Tibial artery (tissue), 4 donors: ENCODE measurements at regions not wholly inside any gene's neighbourhood (a gene's known extent, or its start where the extent isn't known, plus 50 kb on each side); places are given as distances from the start of the nearest gene placed in this dataset.

Experiments used
- DNase-seq, 2 donors: peaks; one replicate each; pipeline ENCODE4 v3.0.0-alpha.2; 2019
- H3K27ac ChIP-seq, 2 donors: fragments of 200-600 bp; sonication (generic) in 1 of 2; 1 replicate in 1 of 2; 2 replicates in 1 of 2; pipeline ENCODE4 v1.5.1; 2018 to 2019; ENCODE audit warnings: mild to moderate bottlenecking in 1 of 2
- H3K27me3 ChIP-seq, 2 donors: fragments of 200-600 bp; sonication (generic) in 1 of 2; one replicate each; pipeline versions ENCODE4 v1.5.1 to v1.6.0; 2016 to 2019
- H3K36me3 ChIP-seq, 3 donors: fragments of 200-600 bp; sonication (generic) in 2 of 3; one replicate each; pipeline ENCODE4 v1.5.1; 2016 to 2019; ENCODE audit warnings: mild to moderate bottlenecking in 2 of 3
- H3K4me1 ChIP-seq, 4 donors: fragments of 200-600 bp; sonication (generic) in 2 of 4; 1 replicate in 3 of 4; 2 replicates in 1 of 4; pipeline ENCODE4 v1.5.1; 2016 to 2019
- H3K4me3 ChIP-seq, 2 donors: fragments of 200-600 bp; sonication (generic) in 1 of 2; 1 replicate in 1 of 2; 2 replicates in 1 of 2; pipeline ENCODE4 v1.5.1; 2018 to 2019; ENCODE audit warnings: mild to moderate bottlenecking in 2 of 2
- H3K9me3 ChIP-seq, 3 donors: fragments of 200-600 bp; sonication (generic) in 1 of 3; one replicate each; pipeline ENCODE4 v1.5.1; 2016 to 2019
- intact Hi-C: fragments of 100-400 bp; cut with DNase I; formaldehyde crosslinking; loops from one replicate; pipeline ENCODE4 v1.15.0; 2023; ENCODE audit warnings: low total_unique reads
- TF ChIP-seq, protein P1 (sequence below), 2 experiments: fragments of 200-600 bp in 1 of 2; fragments of 450-650 bp in 1 of 2; IDR thresholded peaks; one replicate each; pipeline ENCODE4 v1.5.1; 2017 to 2019; ENCODE audit warnings: antibody characterized with exemption in 2 of 2, mild to moderate bottlenecking in 1 of 2, moderate library complexity in 1 of 2

DNA sequence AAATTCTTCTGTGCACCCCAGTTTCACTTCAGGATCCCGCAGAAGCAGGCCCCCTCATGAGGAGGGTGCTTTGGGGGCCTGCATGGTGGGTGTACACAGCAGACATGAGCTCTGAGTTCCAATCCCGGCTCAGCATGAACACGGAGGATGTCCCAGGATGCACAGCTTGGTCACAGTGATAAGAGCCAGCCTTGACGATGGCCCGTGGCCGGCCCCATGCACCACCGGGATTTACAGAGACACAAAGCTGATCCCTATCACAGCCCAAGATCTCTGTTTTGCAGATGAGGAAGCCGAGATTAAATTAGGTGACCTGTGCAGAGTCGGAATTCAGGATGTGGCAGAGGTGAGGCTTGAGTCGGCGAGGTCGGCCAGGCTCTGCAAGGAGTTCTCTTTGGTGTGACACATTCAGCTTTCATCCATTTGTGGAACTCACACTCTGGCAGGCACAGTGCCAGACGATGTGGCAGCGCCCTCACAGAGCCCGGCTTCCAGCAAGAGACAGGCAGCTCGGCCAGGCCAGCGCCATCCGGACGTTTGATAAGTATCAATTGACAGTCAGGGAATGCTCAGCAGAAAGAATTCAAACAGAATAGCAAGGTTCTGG lies 456.3 kb upstream of the MYT1L start:
- no peaks in the 10 kb centered on the region for H3K4me1 ChIP-seq
- no peaks in the 10 kb centered on the region for H3K9me3 ChIP-seq
- H3K27me3 ChIP-seq: peaks cover 0 to 11% of the 10 kb centered on the region in 2 donors
- H3K27ac ChIP-seq: no peak overlapping the region
- DNase-seq: peak in 1 of 2 donors; percentile 37
- H3K4me3 ChIP-seq: no peak overlapping the region
- TF ChIP-seq, protein P1, sequence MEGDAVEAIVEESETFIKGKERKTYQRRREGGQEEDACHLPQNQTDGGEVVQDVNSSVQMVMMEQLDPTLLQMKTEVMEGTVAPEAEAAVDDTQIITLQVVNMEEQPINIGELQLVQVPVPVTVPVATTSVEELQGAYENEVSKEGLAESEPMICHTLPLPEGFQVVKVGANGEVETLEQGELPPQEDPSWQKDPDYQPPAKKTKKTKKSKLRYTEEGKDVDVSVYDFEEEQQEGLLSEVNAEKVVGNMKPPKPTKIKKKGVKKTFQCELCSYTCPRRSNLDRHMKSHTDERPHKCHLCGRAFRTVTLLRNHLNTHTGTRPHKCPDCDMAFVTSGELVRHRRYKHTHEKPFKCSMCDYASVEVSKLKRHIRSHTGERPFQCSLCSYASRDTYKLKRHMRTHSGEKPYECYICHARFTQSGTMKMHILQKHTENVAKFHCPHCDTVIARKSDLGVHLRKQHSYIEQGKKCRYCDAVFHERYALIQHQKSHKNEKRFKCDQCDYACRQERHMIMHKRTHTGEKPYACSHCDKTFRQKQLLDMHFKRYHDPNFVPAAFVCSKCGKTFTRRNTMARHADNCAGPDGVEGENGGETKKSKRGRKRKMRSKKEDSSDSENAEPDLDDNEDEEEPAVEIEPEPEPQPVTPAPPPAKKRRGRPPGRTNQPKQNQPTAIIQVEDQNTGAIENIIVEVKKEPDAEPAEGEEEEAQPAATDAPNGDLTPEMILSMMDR (IDR thresholded peaks at IDR 0.05): no peak
- H3K36me3 ChIP-seq: no peaks in the 10 kb centered on the region
- intact Hi-C loops: no loop called here

DNA sequence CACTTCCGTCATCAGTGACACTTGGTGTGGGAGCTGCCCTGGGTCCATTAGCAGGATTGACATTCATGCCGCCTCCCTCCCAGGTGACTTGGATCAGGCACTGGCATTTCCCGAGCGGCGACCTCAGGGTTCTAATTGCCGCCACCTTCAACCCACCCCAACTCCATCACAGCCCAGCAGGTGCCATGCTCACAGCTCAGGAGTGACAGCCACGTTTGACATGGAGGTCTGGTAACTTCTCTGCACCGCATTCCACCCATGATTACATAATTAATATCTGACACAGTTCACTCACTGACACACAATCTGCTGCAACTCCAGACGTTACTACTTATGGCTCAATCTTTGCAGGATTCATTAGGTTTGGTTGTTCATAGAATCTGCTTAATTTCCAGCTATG lies 450.9 kb upstream of the MYT1L start:
- intact Hi-C loops: no loop called here
- no peak for DNase-seq
- Histone ChIP-seq H3K27ac (no peak overlapping the region), H3K9me3 (peaks cover 0 to 13% (median 0%) of the 10 kb centered on the region in 3 donors), H3K36me3 (no peaks in the 10 kb centered on the region), H3K4me3 (no peak overlapping the region), H3K27me3 (peaks cover 0 to 8% of the 10 kb centered on the region in 2 donors), H3K4me1 (no peaks in the 10 kb centered on the region)
- TF ChIP-seq, protein P1 (IDR thresholded peaks at IDR 0.05): no peak

DNA sequence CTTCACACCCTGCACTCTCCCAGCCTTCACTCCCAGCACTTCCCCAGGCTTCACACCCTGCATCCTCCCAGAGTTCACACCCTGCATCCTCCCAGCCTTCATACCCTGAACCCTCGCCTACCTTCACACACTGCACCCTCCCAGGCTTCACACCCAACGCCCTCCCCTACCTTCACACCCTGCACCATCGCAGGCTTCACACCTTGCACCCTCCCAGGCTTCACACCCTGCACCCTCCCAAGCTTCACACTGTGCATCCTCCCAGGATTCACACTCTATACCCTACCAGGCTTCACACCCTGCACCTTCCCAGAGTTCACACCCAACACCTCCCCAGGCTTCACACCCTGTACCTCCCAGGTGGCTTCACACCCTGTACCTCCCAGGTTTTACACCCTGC lies 448.7 kb upstream of the MYT1L start:
- intact Hi-C loops: no loop called here

DNA sequence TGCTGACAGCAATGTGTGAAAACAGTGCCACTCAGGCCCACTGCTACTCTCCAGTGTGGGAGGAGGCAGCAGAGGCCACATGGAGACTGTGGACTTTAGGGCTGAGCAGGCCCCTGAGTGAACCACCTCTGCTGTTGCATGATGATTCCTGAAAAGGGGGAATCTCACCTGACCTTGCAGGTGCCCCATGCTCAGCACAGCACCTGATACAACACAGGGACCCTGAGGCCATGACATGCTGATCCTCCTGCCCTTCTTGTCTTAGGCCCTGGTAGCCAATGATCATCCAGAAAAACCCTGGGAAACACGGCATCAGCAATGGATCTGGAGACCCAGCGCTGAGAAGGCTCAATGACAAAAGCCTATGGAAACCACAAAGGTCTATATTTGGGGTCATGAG lies 446.8 kb upstream of the MYT1L start:
- no peaks in the 10 kb centered on the region for H3K27me3 ChIP-seq
- intact Hi-C loops: no loop called here

More for the DNA sequence above, 448.7 kb upstream of the MYT1L start:
- no peaks in the 10 kb centered on the region for H3K36me3 ChIP-seq
- TF ChIP-seq, protein P1 (IDR thresholded peaks at IDR 0.05): no peak
- no peak overlapping the region for H3K27ac ChIP-seq
- peaks cover 0 to 8% of the 10 kb centered on the region in 2 donors for H3K27me3 ChIP-seq
- no peaks in the 10 kb centered on the region for H3K4me1 ChIP-seq
- DNase-seq: peak in 1 of 2 donors; percentile 20
- no peak overlapping the region for H3K4me3 ChIP-seq
- H3K9me3 ChIP-seq: peaks cover 0 to 13% (median 0%) of the 10 kb centered on the region in 3 donors

DNA sequence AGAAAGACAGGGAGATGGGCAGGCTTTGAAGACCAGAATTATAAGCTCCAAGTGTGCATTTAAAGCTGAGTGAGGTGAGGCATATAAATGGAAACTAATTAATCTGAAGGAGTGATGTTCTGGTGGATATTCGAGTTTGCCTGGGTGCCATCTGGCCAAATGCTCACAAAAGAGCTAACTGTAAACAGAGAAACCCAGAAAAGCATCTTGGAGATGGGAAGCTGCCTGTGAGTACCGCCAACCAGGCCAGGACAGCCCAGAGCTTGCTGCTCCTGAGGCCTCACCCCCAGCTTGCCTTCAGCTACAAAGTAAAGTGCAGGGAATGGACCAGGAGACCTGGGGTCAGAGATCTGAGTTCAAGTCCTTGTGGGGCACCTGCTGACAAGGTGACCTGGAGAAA lies 446.1 kb upstream of the MYT1L start:
- Histone ChIP-seq H3K4me3 (no peak overlapping the region), H3K9me3 (peaks cover 0 to 13% (median 0%) of the 10 kb centered on the region in 3 donors), H3K36me3 (no peaks in the 10 kb centered on the region), H3K27ac (no peak overlapping the region), H3K4me1 (no peaks in the 10 kb centered on the region), H3K27me3 (no peaks in the 10 kb centered on the region)
- TF ChIP-seq, protein P1 (IDR thresholded peaks at IDR 0.05): no peak
- intact Hi-C loops: no loop called here
- no peak for DNase-seq

More for the DNA sequence above, 446.8 kb upstream of the MYT1L start:
- Histone ChIP-seq H3K27ac (no peak overlapping the region), H3K4me3 (no peak overlapping the region), H3K9me3 (peaks cover 0 to 13% (median 0%) of the 10 kb centered on the region in 3 donors), H3K4me1 (no peaks in the 10 kb centered on the region), H3K36me3 (no peaks in the 10 kb centered on the region)
- peak in 1 of 2 donors; percentile 34 for DNase-seq
- TF ChIP-seq, protein P1 (IDR thresholded peaks at IDR 0.05): no peak
